GM12878 (cell line): ENCODE measurements at regions not wholly inside any gene's neighbourhood (a gene's known extent, or its start where the extent isn't known, plus 50 kb on each side); places are given as distances from the start of the nearest gene placed in this dataset.

Experiments used
- ATAC-seq: fragments of 200-7000 bp; cut with Tn5 transposase; 3 replicates; pipeline ENCODE4 v1.9.1; 2020; ENCODE audit warnings: mild to moderate bottlenecking, moderate library complexity
- BruUV-seq: library from RNA; stranded (reverse); fragments of 400-500 nt; replicated peaks from 2 replicates; lab custom pipeline; 2021; lab: Mats Ljungman, UMichigan
- CTCF ChIA-PET: fragments of 300-600 bp; sonication (Branson Sonifier 250); formaldehyde crosslinking; extraction: SDS; loops from one replicate; lab custom pipeline; 2021; ENCODE audit warnings: inconsistent platforms; lab: Yijun Ruan, JAX
- POLR2A ChIA-PET: fragments of 350-600 bp; formaldehyde crosslinking; extraction: SDS; loops from one replicate; lab custom pipeline; 2021; ENCODE audit warnings: inconsistent platforms; lab: Charles Lee
- RAD21 ChIA-PET: fragments of 300-600 bp; sonication (Branson Sonifier 250); formaldehyde crosslinking; loops from one replicate; lab custom pipeline; 2023; ENCODE audit warnings: antibody characterized with exemption; ENCODE audit not compliant: unreplicated experiment; lab: Charles Lee
- SMC1A ChIA-PET: fragments of 300-600 bp; sonication (Branson Sonifier 250); formaldehyde crosslinking; loops from one replicate; lab custom pipeline; 2023; ENCODE audit not compliant: unreplicated experiment, uncharacterized antibody; lab: Charles Lee
- DNase-seq: peaks from one replicate; pipeline ENCODE4 v3.0.0-alpha.2; 2011; ENCODE audit warnings: low read depth, low spot score
- FAIRE-seq: peaks from 3 replicates; lab custom pipeline; 2011; peaks lifted over from hg19 to GRCh38; lab: Jason Lieb, UNC
- H2AFZ ChIP-seq: 2 replicates; pipeline ENCODE4 v1.6.0; 2011; ENCODE audit warnings: low read depth, low read length, control low read depth; ENCODE audit not compliant: control insufficient read depth
- H3K27ac ChIP-seq: 2 replicates; pipeline ENCODE4 v1.5.1; 2011; ENCODE audit warnings: control low read depth; ENCODE audit not compliant: control insufficient read depth, insufficient read depth
- H3K27me3 ChIP-seq, 2 experiments: replicated peaks in 1 of 2; 2 replicates each; pipeline versions ENCODE4 v1.6.0 to v1.6.1; 2011; ENCODE audit warnings: low read length in 1 of 2; ENCODE audit not compliant: control insufficient read depth in 2 of 2, insufficient read depth in 2 of 2
- H3K36me3 ChIP-seq, 2 experiments: 2 replicates each; pipeline ENCODE4 v1.5.1; 2011; ENCODE audit warnings: low read length in 1 of 2; ENCODE audit not compliant: control insufficient read depth in 2 of 2, insufficient read depth in 2 of 2
- H3K4me1 ChIP-seq: 2 replicates; pipeline ENCODE4 v1.6.1; 2011; ENCODE audit warnings: mild to moderate bottlenecking, low read length, moderate library complexity, mixed read lengths; ENCODE audit not compliant: control insufficient read depth, insufficient read depth
- H3K4me2 ChIP-seq: 2 replicates; pipeline ENCODE4 v1.6.0; 2011; ENCODE audit warnings: control low read depth; ENCODE audit not compliant: control insufficient read depth, insufficient read depth
- H3K4me3 ChIP-seq: fragments of 200-600 bp; sonication (generic); 2 replicates; pipeline ENCODE4 v1.5.1; 2016
- H3K79me2 ChIP-seq: 2 replicates; pipeline ENCODE4 v1.6.0; 2011; ENCODE audit warnings: low read length; ENCODE audit not compliant: control insufficient read depth, insufficient read depth
- H3K9ac ChIP-seq: 2 replicates; pipeline ENCODE4 v1.8.0; 2011; ENCODE audit warnings: low read length, control low read depth, mixed read lengths; ENCODE audit not compliant: control insufficient read depth, insufficient read depth
- H3K9me3 ChIP-seq: replicated peaks from 3 replicates; pipeline ENCODE4 v1.5.1; 2011; ENCODE audit warnings: mild to moderate bottlenecking, low read length; ENCODE audit not compliant: control insufficient read depth, insufficient read depth
- H4K20me1 ChIP-seq: 2 replicates; pipeline ENCODE4 v1.6.0; 2011; ENCODE audit not compliant: control insufficient read depth, insufficient read depth
- JUNB ChIP-seq: IDR thresholded peaks from 2 replicates; pipeline ENCODE4 v1.6.1; 2016; ENCODE audit warnings: antibody characterized with exemption, mild to moderate bottlenecking
- LARP7 ChIP-seq: fragments of 450-650 bp; IDR thresholded peaks from 2 replicates; pipeline ENCODE4 v1.6.1; 2017; ENCODE audit warnings: mild to moderate bottlenecking
- MLLT1 ChIP-seq: fragments of 450-650 bp; IDR thresholded peaks from 2 replicates; pipeline ENCODE4 v1.6.1; 2016; ENCODE audit warnings: mild to moderate bottlenecking
- NR2C1 ChIP-seq: fragments of 450-650 bp; IDR thresholded peaks from 2 replicates; pipeline ENCODE4 v1.6.1; 2017; ENCODE audit warnings: antibody characterized with exemption, mild to moderate bottlenecking, moderate library complexity
- TCF12 ChIP-seq: IDR thresholded peaks from 2 replicates; pipeline ENCODE4 v1.6.1; 2011; ENCODE audit warnings: low read depth, mild to moderate bottlenecking, low read length
- USF2 ChIP-seq: IDR thresholded peaks from 2 replicates; pipeline ENCODE4 v1.6.1; 2011; ENCODE audit warnings: low read depth, low read length, improper control_type of control experiment, borderline replicate concordance
- ZBTB4 ChIP-seq: fragments of 450-650 bp; formaldehyde crosslinking; IDR thresholded peaks from 2 replicates; pipeline ENCODE4 v1.4.0; 2022; ENCODE audit warnings: mild to moderate bottlenecking, moderate library complexity
- WGBS: methylation state at CpG from one replicate; pipeline ENCODE4 v1.1.6; 2016; ENCODE audit warnings: low lambda C conversion rate; ENCODE audit not compliant: insufficient replicate concordance, insufficient coverage; ENCODE audit errors: missing lambda C conversion rate; 5-methylcytosine and 5-hydroxymethylcytosine counted together
- in situ Hi-C: fragments of 300-500 bp; cut with MboI; formaldehyde crosslinking; loops from 9 replicates; pipeline ENCODE4 v1.14.3; 2018; ENCODE audit warnings: mixed read lengths
- intact Hi-C: fragments of 100-400 bp; cut with micrococcal nuclease; formaldehyde crosslinking; loops from one replicate; pipeline ENCODE4 v1.14.2; 2022; ENCODE audit not compliant: unreplicated experiment

- SMC1A ChIA-PET: no interaction called here
- H4K20me1 ChIP-seq: no peaks in the 10 kb centered on the region
- TF ChIP-seq LARP7 (no peak), JUNB (no peak), MLLT1 (no peak), NR2C1 (no peak), USF2 (no peak), TCF12 (no peak), ZBTB4 (no peak)
- no peak overlapping the region for H3K9ac ChIP-seq
- intact Hi-C loops: no loop called here
- H3K4me3 ChIP-seq: no peak overlapping the region
- CTCF ChIA-PET: no interaction called here
- no peaks in the 10 kb centered on the region for H3K4me1 ChIP-seq
- DNase-seq (no peak), ATAC-seq (no peak), FAIRE-seq (no peak)
- WGBS: 9% methylated on average over 5 of the region's 5 CpGs
- H3K9me3 ChIP-seq: no peaks in the 10 kb centered on the region; the same call in 2 of the 3 replicates
- in situ Hi-C loops: no loop called here
- H3K79me2 ChIP-seq: no peaks in the 10 kb centered on the region
- RAD21 ChIA-PET: no interaction called here
- no peak overlapping the region for H3K27ac ChIP-seq
- no peaks in the 10 kb centered on the region for H3K27me3 ChIP-seq
- no TSS peak for BruUV-seq
- no peaks in the 10 kb centered on the region for H3K36me3 ChIP-seq
- H3K4me2 ChIP-seq: no peak overlapping the region
- H2AFZ ChIP-seq: no peak overlapping the region
- POLR2A ChIA-PET: no interaction called here
These were observed 336.0 kb downstream of the GLRX3 start for GRCh38 chr10:130472236-130472635.
